DND-41 (cell line): ENCODE measurements at regions not wholly inside any gene's neighbourhood (a gene's known extent, or its start where the extent isn't known, plus 50 kb on each side); places are given as distances from the start of the nearest gene placed in this dataset.

Experiments used
- ATAC-seq: fragments of 200-7000 bp; cut with Tn5 transposase; 3 replicates; pipeline ENCODE4 v1.9.1; 2021; ENCODE audit warnings: low read depth; ENCODE audit not compliant: insufficient read depth
- DNase-seq: peaks from one replicate; pipeline ENCODE4 v3.0.0-alpha.2; 2020
- H2AFZ ChIP-seq: 2 replicates; pipeline ENCODE4 v1.6.0; 2012; ENCODE audit warnings: low read depth, low read length
- H3K27ac ChIP-seq: 2 replicates; pipeline ENCODE4 v1.5.1; 2012; ENCODE audit warnings: low read length, inconsistent platforms
- H3K27me3 ChIP-seq: fragments of 200-600 bp; sonication (generic); 2 replicates; pipeline ENCODE4 v1.6.0; 2012; ENCODE audit warnings: low read length, mild to moderate bottlenecking, inconsistent platforms; ENCODE audit not compliant: insufficient read depth, poor library complexity
- H3K36me3 ChIP-seq: 2 replicates; pipeline ENCODE4 v1.5.1; 2012; ENCODE audit warnings: low read length, inconsistent platforms; ENCODE audit not compliant: insufficient read depth
- H3K4me1 ChIP-seq: 2 replicates; pipeline ENCODE4 v1.5.1; 2012; ENCODE audit warnings: mild to moderate bottlenecking, low read length; ENCODE audit not compliant: insufficient read depth
- H3K4me2 ChIP-seq: 2 replicates; pipeline ENCODE4 v1.6.0; 2012; ENCODE audit warnings: mild to moderate bottlenecking, moderate library complexity, low read length, inconsistent platforms; ENCODE audit not compliant: insufficient read depth
- H3K4me3 ChIP-seq, 2 experiments: fragments of 200-600 bp in 1 of 2; shearing (Covaris generic) in 1 of 2; 2 replicates each; pipeline ENCODE4 v1.5.1; 2012 to 2016; ENCODE audit warnings: inconsistent platforms in 2 of 2, low read length in 2 of 2, mild to moderate bottlenecking in 2 of 2, low read depth in 1 of 2, moderate library complexity in 1 of 2
- H3K79me2 ChIP-seq: 2 replicates; pipeline ENCODE4 v1.6.0; 2012; ENCODE audit warnings: low read length, inconsistent platforms; ENCODE audit not compliant: insufficient read depth
- H3K9ac ChIP-seq: 2 replicates; pipeline ENCODE4 v1.6.0; 2012; ENCODE audit warnings: low read depth, mild to moderate bottlenecking, inconsistent platforms, low read length, moderate library complexity
- H3K9me3 ChIP-seq: 2 replicates; pipeline ENCODE4 v1.5.1; 2012; ENCODE audit warnings: low read length, moderate library complexity, mild to moderate bottlenecking, inconsistent platforms; ENCODE audit not compliant: insufficient read depth, severe bottlenecking
- H4K20me1 ChIP-seq: 2 replicates; pipeline ENCODE4 v1.6.0; 2012; ENCODE audit warnings: low read length; ENCODE audit not compliant: insufficient read depth
- EZH2 ChIP-seq: IDR thresholded peaks from 3 replicates; pipeline ENCODE4 v1.6.1; 2012; ENCODE audit warnings: borderline replicate concordance, low read depth, mild to moderate bottlenecking, moderate library complexity, low read length, inconsistent platforms; ENCODE audit not compliant: severe bottlenecking
- TF ChIP-seq, protein P1 (sequence below): IDR thresholded peaks from 2 replicates; pipeline ENCODE4 v1.5.1; 2012; ENCODE audit warnings: borderline replicate concordance, low read length, moderate library complexity, mild to moderate bottlenecking; ENCODE audit not compliant: poor library complexity, severe bottlenecking; ENCODE audit errors: extremely low read depth

DNA sequence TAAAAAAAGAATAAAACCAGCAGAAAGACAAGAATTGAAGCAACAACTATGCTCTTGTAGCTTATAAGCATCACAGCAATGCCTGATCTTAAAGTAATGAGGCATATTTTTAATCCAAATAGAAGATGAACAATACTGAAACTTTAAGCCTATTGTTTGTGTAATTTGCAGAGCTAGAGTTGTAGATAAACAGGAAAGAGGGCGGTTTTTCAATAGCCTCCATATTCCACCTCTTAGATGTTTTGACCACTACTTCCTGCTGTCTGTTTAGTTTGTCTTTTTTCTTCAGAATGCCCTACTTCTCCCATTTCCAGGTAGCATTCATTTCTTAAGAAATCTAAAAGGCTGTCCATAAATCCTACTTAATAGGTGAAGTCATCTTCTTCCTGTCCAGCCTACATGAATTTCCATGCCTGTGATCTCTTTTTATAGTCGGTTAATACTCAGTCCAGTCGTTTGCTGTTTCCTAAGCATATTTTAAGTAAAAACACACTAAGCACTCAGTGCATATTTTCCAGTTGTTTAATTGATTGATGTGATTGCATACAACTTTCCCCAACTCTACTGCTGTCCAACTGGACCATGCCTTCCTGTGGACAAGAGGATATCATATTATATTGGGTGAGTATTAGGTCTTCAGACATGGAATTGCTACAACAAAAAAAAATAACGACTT lies 308.1 kb downstream of the TFEC start:
- H3K9ac ChIP-seq, result no peak overlapping the region
- no peak overlapping the region for H3K4me3 ChIP-seq
- H3K27me3 ChIP-seq, result no peaks in the 10 kb centered on the region
- H4K20me1 ChIP-seq, result no peaks in the 10 kb centered on the region
- H2AFZ ChIP-seq, result peak overlapping the region; percentile 13; the same call in 1 of the 2 replicates
- H3K36me3 ChIP-seq, result no peaks in the 10 kb centered on the region
- no peaks in the 10 kb centered on the region for H3K9me3 ChIP-seq
- no peaks in the 10 kb centered on the region for H3K79me2 ChIP-seq
- DNase-seq (no peak), ATAC-seq (no peak; the same call in 2 of the 3 replicates)
- H3K27ac ChIP-seq, result no peak overlapping the region
- peak overlapping the region; percentile 23; the same call in 1 of the 2 replicates for H3K4me2 ChIP-seq
- H3K4me1 ChIP-seq, result peaks cover 11% of the 10 kb centered on the region
- TF ChIP-seq, protein P1, sequence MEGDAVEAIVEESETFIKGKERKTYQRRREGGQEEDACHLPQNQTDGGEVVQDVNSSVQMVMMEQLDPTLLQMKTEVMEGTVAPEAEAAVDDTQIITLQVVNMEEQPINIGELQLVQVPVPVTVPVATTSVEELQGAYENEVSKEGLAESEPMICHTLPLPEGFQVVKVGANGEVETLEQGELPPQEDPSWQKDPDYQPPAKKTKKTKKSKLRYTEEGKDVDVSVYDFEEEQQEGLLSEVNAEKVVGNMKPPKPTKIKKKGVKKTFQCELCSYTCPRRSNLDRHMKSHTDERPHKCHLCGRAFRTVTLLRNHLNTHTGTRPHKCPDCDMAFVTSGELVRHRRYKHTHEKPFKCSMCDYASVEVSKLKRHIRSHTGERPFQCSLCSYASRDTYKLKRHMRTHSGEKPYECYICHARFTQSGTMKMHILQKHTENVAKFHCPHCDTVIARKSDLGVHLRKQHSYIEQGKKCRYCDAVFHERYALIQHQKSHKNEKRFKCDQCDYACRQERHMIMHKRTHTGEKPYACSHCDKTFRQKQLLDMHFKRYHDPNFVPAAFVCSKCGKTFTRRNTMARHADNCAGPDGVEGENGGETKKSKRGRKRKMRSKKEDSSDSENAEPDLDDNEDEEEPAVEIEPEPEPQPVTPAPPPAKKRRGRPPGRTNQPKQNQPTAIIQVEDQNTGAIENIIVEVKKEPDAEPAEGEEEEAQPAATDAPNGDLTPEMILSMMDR, result no peak
- no peak for TF ChIP-seq EZH2

DNA sequence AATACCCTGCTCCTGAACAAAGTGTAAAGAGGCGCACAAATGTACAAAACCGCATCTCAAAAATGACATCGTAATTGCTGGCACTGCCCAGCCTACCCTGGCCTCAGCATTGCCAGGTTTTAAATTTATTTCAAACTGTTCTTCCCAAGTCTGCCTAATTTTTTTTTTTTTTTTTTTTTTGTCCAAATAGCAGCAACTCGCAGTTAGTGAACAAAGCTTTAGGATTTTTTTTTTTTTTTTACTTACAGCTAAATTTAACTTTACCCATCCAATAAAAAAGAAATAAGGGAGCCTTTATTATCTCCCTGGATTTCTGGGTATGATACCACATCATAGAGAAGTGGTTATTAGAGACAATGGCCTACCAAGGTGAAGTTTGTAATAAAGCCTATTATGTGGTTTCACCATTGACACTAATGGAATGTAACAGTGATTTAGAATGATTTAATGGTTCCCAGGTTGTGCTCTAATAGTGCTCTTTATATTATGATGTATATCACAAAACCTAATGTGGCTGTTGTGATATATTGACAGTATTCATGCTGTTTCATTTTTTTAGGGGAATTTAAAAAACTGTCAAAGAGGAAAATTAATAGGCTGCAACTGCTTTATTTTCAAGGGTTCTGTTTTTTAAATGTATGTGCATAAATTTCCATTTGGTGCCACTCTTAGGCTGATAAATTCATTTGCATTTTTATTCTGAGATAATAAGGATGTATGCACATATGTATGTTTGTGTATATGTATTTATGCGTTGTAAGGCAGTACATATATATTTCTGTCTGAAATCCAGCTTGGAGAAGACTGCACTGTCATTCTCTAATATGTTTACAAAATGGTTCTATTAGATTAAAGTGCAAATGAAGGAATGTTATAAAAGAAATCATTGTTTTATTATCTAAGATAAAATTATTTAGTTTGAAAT lies 309.0 kb downstream of the TFEC start:
- peaks cover 11% of the 10 kb centered on the region for H3K4me1 ChIP-seq
- no peaks in the 10 kb centered on the region for H4K20me1 ChIP-seq
- H3K36me3 ChIP-seq, result no peaks in the 10 kb centered on the region
- TF ChIP-seq, protein P1, result no peak
- no peak for TF ChIP-seq EZH2
- H3K9me3 ChIP-seq, result no peaks in the 10 kb centered on the region
- H3K79me2 ChIP-seq, result no peaks in the 10 kb centered on the region
- ATAC-seq (no peak), DNase-seq (no peak)
- H3K4me3 ChIP-seq, result no peak overlapping the region
- H3K4me2 ChIP-seq, result no peak overlapping the region
- H2AFZ ChIP-seq, result no peak overlapping the region; the same call in 1 of the 2 replicates
- H3K27ac ChIP-seq, result no peak overlapping the region
- H3K9ac ChIP-seq, result no peak overlapping the region
- no peaks in the 10 kb centered on the region for H3K27me3 ChIP-seq

GRCh38 chr7:115719963-115720362 lies 310.6 kb downstream of the TFEC start:
- DNase-seq, result no peak
- TF ChIP-seq EZH2, result no peak
- TF ChIP-seq, protein P1, result no peak

More at GRCh38 chr7:115719963-115720362, 310.6 kb downstream of the TFEC start:
- H3K27ac ChIP-seq, result no peak overlapping the region
- H2AFZ ChIP-seq, result no peak overlapping the region
- H3K9me3 ChIP-seq, result no peaks in the 10 kb centered on the region
- H3K4me1 ChIP-seq, result peaks cover 11% of the 10 kb centered on the region
- no peak for ATAC-seq
- H3K79me2 ChIP-seq, result no peaks in the 10 kb centered on the region
- no peak overlapping the region for H3K9ac ChIP-seq
- H3K4me2 ChIP-seq, result no peak overlapping the region
- H3K36me3 ChIP-seq, result no peaks in the 10 kb centered on the region
- H4K20me1 ChIP-seq, result no peaks in the 10 kb centered on the region
- no peaks in the 10 kb centered on the region for H3K27me3 ChIP-seq
- H3K4me3 ChIP-seq, result no peak overlapping the region
